ENCODE measurements at regions not wholly inside any gene's neighbourhood (a gene's known extent, or its start where the extent isn't known, plus 50 kb on each side); places are given as distances from the start of the nearest gene placed in this dataset.
A peak's percentile ranks its signal among the peaks of the same experiment; 100 is the strongest.

DNA sequence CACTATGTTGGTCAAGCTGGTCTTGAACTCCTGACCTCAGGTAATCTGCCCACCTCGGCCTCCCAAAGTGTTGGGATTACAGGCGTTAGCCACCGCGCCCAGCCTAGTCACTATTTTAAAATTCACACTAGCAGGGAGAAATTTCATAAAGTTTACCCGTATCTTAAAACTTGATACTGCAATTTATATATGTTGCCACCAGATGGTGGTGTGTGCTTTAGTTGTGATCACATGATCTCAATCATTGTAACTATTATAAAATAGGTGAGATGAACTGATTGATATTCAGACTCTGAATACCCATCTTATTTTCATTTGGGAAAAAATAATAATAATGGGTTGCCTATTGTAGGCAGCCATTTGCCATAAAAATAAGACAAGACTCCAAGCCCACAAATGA, 1330.4 kb upstream of the WWC1 start:
- Histone ChIP-seq H3K27ac (no peak overlapping the region), H3K4me1 (peaks cover 0 to 13% of the 10 kb centered on the region in 2 donors)
- TF ChIP-seq, protein P1, sequence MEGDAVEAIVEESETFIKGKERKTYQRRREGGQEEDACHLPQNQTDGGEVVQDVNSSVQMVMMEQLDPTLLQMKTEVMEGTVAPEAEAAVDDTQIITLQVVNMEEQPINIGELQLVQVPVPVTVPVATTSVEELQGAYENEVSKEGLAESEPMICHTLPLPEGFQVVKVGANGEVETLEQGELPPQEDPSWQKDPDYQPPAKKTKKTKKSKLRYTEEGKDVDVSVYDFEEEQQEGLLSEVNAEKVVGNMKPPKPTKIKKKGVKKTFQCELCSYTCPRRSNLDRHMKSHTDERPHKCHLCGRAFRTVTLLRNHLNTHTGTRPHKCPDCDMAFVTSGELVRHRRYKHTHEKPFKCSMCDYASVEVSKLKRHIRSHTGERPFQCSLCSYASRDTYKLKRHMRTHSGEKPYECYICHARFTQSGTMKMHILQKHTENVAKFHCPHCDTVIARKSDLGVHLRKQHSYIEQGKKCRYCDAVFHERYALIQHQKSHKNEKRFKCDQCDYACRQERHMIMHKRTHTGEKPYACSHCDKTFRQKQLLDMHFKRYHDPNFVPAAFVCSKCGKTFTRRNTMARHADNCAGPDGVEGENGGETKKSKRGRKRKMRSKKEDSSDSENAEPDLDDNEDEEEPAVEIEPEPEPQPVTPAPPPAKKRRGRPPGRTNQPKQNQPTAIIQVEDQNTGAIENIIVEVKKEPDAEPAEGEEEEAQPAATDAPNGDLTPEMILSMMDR (IDR thresholded peaks at IDR 0.05): peak in 1 of 2 donors; percentile 37

DNA sequence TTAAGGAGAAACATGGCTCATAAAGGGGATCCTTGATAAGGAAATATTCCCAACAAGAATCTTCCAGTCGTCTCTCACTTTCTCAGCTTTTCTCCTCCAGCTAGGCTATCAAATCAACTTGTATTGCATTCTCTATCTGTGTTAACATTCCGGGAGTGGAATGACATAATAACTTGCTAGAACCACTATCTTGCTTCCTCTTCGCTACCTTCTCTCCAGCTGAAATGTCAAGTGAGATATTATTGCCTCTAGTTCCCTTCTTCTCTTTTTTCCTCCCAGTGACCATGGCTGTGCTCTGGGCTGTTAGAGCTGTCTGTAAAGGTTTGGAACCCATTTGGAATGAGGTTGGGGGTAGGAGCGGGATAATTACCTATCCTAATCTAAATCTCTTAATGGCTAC, 1329.5 kb upstream of the WWC1 start:
- Histone ChIP-seq H3K9me3 (peaks cover 0 to 7% of the 10 kb centered on the region in 2 donors), H3K27ac (peak overlapping the region; percentile 23 to 86), H3K4me3 (peak overlapping the region in 1 of 2 donors; percentile 12), H3K27me3 (no peaks in the 10 kb centered on the region), H3K36me3 (no peaks in the 10 kb centered on the region), H3K4me1 (peaks cover 0 to 13% of the 10 kb centered on the region in 2 donors)
- TF ChIP-seq, protein P1 (IDR thresholded peaks at IDR 0.05): no peak
- DNase-seq (ENCODE audit: low spot score): no peak

More for the DNA sequence above, 1330.4 kb upstream of the WWC1 start:
- DNase-seq (ENCODE audit: low spot score): no peak
- Histone ChIP-seq H3K9me3 (peaks cover 0 to 7% of the 10 kb centered on the region in 2 donors), H3K27me3 (no peaks in the 10 kb centered on the region), H3K4me3 (no peak overlapping the region), H3K36me3 (no peaks in the 10 kb centered on the region)

DNA sequence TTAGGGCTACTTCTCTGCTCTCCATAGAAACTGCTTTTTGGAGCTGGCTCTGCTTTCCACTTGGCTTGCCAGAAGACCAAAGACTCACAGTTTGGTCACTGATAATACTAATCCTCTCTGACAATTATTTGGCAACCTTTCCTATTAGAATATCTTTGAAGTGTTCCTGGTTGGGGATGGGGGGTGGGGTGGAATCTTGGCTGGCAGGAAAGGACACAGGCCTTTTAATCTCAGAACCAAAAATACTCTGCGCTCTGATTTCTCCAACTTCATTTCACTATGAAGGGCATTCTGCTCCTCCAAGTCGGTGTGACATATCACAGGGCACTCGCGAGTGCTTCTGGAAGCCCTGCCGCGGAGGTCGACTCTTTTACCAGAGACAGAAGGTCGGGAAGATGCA, 1329.0 kb upstream of the WWC1 start:
- H3K4me1 ChIP-seq: peaks cover 0 to 13% of the 10 kb centered on the region in 2 donors
- peaks cover 0 to 7% of the 10 kb centered on the region in 2 donors for H3K9me3 ChIP-seq
- H3K27ac ChIP-seq: peak overlapping the region; percentile 23 to 86
- H3K27me3 ChIP-seq: no peaks in the 10 kb centered on the region
- peak overlapping the region in 1 of 2 donors; percentile 12 for H3K4me3 ChIP-seq
- H3K36me3 ChIP-seq: no peaks in the 10 kb centered on the region
- TF ChIP-seq, protein P1 (IDR thresholded peaks at IDR 0.05): no peak
- DNase-seq (ENCODE audit: low spot score): no peak

DNA sequence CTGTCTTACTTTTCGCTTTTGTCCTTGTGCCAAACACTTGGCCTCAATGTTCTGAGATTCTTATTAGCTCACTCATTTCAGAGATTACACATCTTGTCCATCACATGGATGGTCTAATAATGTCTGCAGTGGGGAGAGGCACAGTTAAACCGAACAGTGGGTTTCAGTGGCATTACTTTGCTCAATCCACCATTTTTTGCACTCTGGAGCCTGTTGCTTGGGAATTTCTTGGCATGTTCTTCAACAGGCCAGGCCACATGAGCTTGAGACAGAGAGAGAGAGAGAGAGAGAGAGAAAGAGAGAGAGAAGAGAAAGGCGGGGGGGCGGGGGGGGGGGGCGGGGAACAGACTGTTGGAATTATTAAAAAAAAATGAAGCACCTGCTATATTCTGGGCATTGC, 1327.8 kb upstream of the WWC1 start:
- H3K4me3 ChIP-seq: no peak overlapping the region

DNA sequence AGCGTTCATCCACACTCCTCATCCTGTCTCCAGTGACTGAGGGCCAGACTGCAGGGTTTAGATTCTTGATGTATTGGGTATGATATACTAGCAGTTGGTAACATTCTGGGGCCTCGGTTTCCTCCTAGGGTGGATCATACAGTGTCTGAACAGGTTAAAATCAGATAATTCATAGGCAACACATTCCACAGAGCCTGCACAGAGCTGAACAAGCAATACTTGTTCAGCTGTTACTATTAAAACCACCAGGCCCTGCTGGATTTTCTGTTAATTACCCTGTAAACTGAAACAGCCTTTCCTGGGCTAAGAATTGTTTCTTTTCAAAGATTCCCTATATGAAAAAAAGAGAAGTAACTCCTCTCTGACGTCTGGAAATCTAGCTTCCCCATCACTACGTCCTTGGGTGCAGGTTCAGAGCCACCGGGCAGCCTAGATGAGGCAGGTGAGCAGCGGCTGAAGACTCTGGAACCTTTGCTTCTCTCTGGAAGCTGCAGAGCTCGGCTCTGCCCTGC, 1313.5 kb upstream of the WWC1 start:
- Histone ChIP-seq H3K4me3 (peak overlapping the region; percentile 51 to 60), H3K27ac (peak overlapping the region; percentile 51 to 53), H3K9me3 (no peaks in the 10 kb centered on the region), H3K4me1 (no peaks in the 10 kb centered on the region), H3K36me3 (no peaks in the 10 kb centered on the region), H3K27me3 (no peaks in the 10 kb centered on the region)
- TF ChIP-seq, protein P1 (IDR thresholded peaks at IDR 0.05): no peak
- no peak for DNase-seq (ENCODE audit: low spot score)

More for the DNA sequence above, 1327.8 kb upstream of the WWC1 start:
- DNase-seq (ENCODE audit: low spot score): no peak
- Histone ChIP-seq H3K27ac (peak overlapping the region in 1 of 2 donors; percentile 86), H3K4me1 (peaks cover 0 to 13% of the 10 kb centered on the region in 2 donors), H3K27me3 (no peaks in the 10 kb centered on the region), H3K9me3 (peaks cover 0 to 7% of the 10 kb centered on the region in 2 donors), H3K36me3 (no peaks in the 10 kb centered on the region)
- TF ChIP-seq, protein P1 (IDR thresholded peaks at IDR 0.05): no peak
